T-cell (primary cell): ENCODE measurements at regions not wholly inside any gene's neighbourhood (a gene's known extent, or its start where the extent isn't known, plus 50 kb on each side); places are given as distances from the start of the nearest gene placed in this dataset.

Experiments used
- ATAC-seq, 4 experiments: fragments of 200-7000 bp in 3 of 4; fragments of 150-1000 bp in 1 of 4; cut with Tn5 transposase; replicated peaks in 1 of 4; 1 replicate in 3 of 4; 2 replicates in 1 of 4; pipeline ENCODE4 v1.10.0; 2021; ENCODE audit warnings: moderate library complexity in 3 of 4, mild to moderate bottlenecking in 2 of 4, moderate number of reproducible peaks in 1 of 4
- CTCF ChIA-PET, 2 donors: fragments of 300-600 bp; sonication (Branson Sonifier 250); formaldehyde crosslinking; loops; one replicate each; lab custom pipeline; 2022; ENCODE audit warnings: antibody characterized with exemption in 2 of 2; lab: Charles Lee
- POLR2A ChIA-PET, 2 donors: fragments of 300-600 bp; sonication (Branson Sonifier 250); formaldehyde crosslinking; loops; one replicate each; lab custom pipeline; 2022; ENCODE audit warnings: antibody characterized with exemption in 2 of 2; lab: Charles Lee
- DNase-seq, 35 experiments: peaks; one replicate each; pipeline versions ENCODE4 v3.0.0 to v3.0.0-alpha.2; 2013 to 2023
- H3K27ac ChIP-seq: one replicate; pipeline ENCODE4 v1.5.1; 2013; ENCODE audit warnings: low read length
- H3K27me3 ChIP-seq, 2 experiments: replicated peaks in 1 of 2; 1 replicate in 1 of 2; 2 replicates in 1 of 2; pipeline versions ENCODE4 v1.6.1 to v1.7.0; 2013; ENCODE audit warnings: low read length in 1 of 2, mixed read lengths in 1 of 2; ENCODE audit not compliant: control insufficient read depth in 2 of 2, insufficient read depth in 2 of 2; ENCODE audit errors: extremely low read depth in 1 of 2
- H3K36me3 ChIP-seq, 2 donors: 1 replicate in 1 of 2; 2 replicates in 1 of 2; pipeline versions ENCODE4 v1.6.1 to v1.7.0; 2013; ENCODE audit warnings: low read length in 1 of 2; ENCODE audit not compliant: control insufficient read depth in 2 of 2, insufficient read depth in 1 of 2; ENCODE audit errors: extremely low read depth in 1 of 2
- H3K4me1 ChIP-seq, 2 experiments: 1 replicate in 1 of 2; 2 replicates in 1 of 2; pipeline versions ENCODE4 v1.6.1 to v1.7.0; 2013; ENCODE audit warnings: low read length in 2 of 2, mixed read lengths in 1 of 2; ENCODE audit not compliant: insufficient read depth in 2 of 2, control insufficient read depth in 1 of 2; ENCODE audit errors: extremely low read depth in 1 of 2
- H3K4me3 ChIP-seq, 2 donors: 1 replicate in 1 of 2; 2 replicates in 1 of 2; pipeline versions ENCODE4 v1.5.1 to v1.7.0; 2013; ENCODE audit warnings: mild to moderate bottlenecking in 2 of 2, low read length in 1 of 2, moderate library complexity in 1 of 2; ENCODE audit not compliant: control insufficient read depth in 1 of 2; ENCODE audit errors: extremely low read depth in 1 of 2
- H3K9me3 ChIP-seq: 2 replicates; pipeline ENCODE4 v1.7.0; 2013
- H3K27ac Mint-ChIP-seq, 2 donors: one replicate each; pipeline ENCODE4 v1.8.0; 2020 to 2021; ENCODE audit warnings: mild to moderate bottlenecking in 2 of 2, mixed read lengths in 2 of 2
- H3K27me3 Mint-ChIP-seq, 2 donors: one replicate each; pipeline ENCODE4 v1.8.0; 2021 to 2022; ENCODE audit warnings: mixed read lengths in 2 of 2
- H3K36me3 Mint-ChIP-seq: one replicate; pipeline ENCODE4 v1.8.0; 2021; ENCODE audit warnings: mixed read lengths
- H3K4me1 Mint-ChIP-seq, 3 donors: one replicate each; pipeline ENCODE4 v1.8.0; 2020 to 2022; ENCODE audit warnings: mixed read lengths in 3 of 3, mild to moderate bottlenecking in 1 of 3
- H3K4me3 Mint-ChIP-seq, 3 donors: one replicate each; pipeline ENCODE4 v1.8.0; 2020 to 2022; ENCODE audit warnings: mild to moderate bottlenecking in 3 of 3, mixed read lengths in 3 of 3, moderate library complexity in 3 of 3
- H3K9me3 Mint-ChIP-seq, 3 donors: one replicate each; pipeline ENCODE4 v1.8.0; 2020 to 2022; ENCODE audit warnings: mixed read lengths in 3 of 3
- WGBS: methylation state at CpG from one replicate; pipeline ENCODE4 v1.1.5; 2013; ENCODE audit warnings: missing lambda C conversion rate; ENCODE audit not compliant: insufficient coverage; 5-methylcytosine and 5-hydroxymethylcytosine counted together

- peaks cover 0 to 4% (median 0%) of the 10 kb centered on the region in 3 donors for H3K9me3 Mint-ChIP-seq
- Histone ChIP-seq H3K9me3 (no peaks in the 10 kb centered on the region), H3K27me3 (no peaks in the 10 kb centered on the region), H3K36me3 (no peaks in the 10 kb centered on the region), H3K4me3 (no peak overlapping the region), H3K4me1 (peaks cover 50 to 74% of the 10 kb centered on the region in 2 experiments), H3K27ac (no peak overlapping the region)
- no peaks in the 10 kb centered on the region for H3K27me3 Mint-ChIP-seq
- H3K4me1 Mint-ChIP-seq: peaks cover 70 to 90% (median 81%) of the 10 kb centered on the region in 3 donors
- ChIA-PET POLR2A (interaction anchor here (0.6 kb wide), 2 partner anchors 579 to 1608 kb away, joined by 3 read pairs; no protein-coding TSS in a partner anchor), CTCF (interaction anchor here (0.6 to 1.0 kb wide), 2 partner anchors 9 to 319 kb away, joined by 3 to 5 read pairs; no protein-coding TSS in a partner anchor)
- H3K27ac Mint-ChIP-seq: peak overlapping the region in 1 of 2 donors; percentile 2
- no peaks in the 10 kb centered on the region for H3K36me3 Mint-ChIP-seq
- DNase-seq (no peak), ATAC-seq (no peak)
- WGBS: 100% methylated on average over 2 of the region's 4 CpGs
- H3K4me3 Mint-ChIP-seq: no peak overlapping the region
Observed at GRCh38 chr1:114337417-114337816, 173.6 kb downstream of the TRIM33 start.

GRCh38 chr1:114336360-114336759 lies 174.6 kb downstream of the TRIM33 start:
- Histone ChIP-seq H3K36me3 (no peaks in the 10 kb centered on the region), H3K9me3 (no peaks in the 10 kb centered on the region), H3K27ac (no peak overlapping the region), H3K4me1 (peaks cover 40 to 74% of the 10 kb centered on the region in 2 experiments), H3K4me3 (no peak overlapping the region), H3K27me3 (no peaks in the 10 kb centered on the region)
- no peaks in the 10 kb centered on the region for H3K27me3 Mint-ChIP-seq
- ChIA-PET CTCF (no interaction called here), POLR2A (interaction anchor here in 1 of 2 donors (0.6 kb wide), 1 partner anchor 403 kb away, joined by 4 read pairs; no protein-coding TSS in a partner anchor)
- peaks cover 70 to 90% (median 81%) of the 10 kb centered on the region in 3 donors for H3K4me1 Mint-ChIP-seq
- no peaks in the 10 kb centered on the region for H3K36me3 Mint-ChIP-seq
- 94% methylated on average over 2 of the region's 2 CpGs for WGBS
- H3K4me3 Mint-ChIP-seq: no peak overlapping the region
- peak overlapping the region in 1 of 2 donors; percentile 40 for H3K27ac Mint-ChIP-seq
- H3K9me3 Mint-ChIP-seq: peaks cover 0 to 3% (median 0%) of the 10 kb centered on the region in 3 donors
- no peak for DNase-seq
- ATAC-seq: no peak

GRCh38 chr1:114335273-114335672 lies 175.7 kb downstream of the TRIM33 start:
- Histone ChIP-seq H3K4me1 (peaks cover 39 to 74% of the 10 kb centered on the region in 2 experiments), H3K9me3 (no peaks in the 10 kb centered on the region), H3K36me3 (no peaks in the 10 kb centered on the region), H3K4me3 (no peak overlapping the region), H3K27ac (peak overlapping the region; percentile 43), H3K27me3 (no peaks in the 10 kb centered on the region)
- ChIA-PET CTCF (interaction anchor here in 1 of 2 donors (1.0 kb wide), 1 partner anchor 11 kb away, joined by 3 read pairs; no protein-coding TSS in a partner anchor), POLR2A (no interaction called here)
- ATAC-seq (no peak), DNase-seq (no peak)
- Mint-ChIP-seq H3K4me1 (peaks cover 69 to 90% (median 80%) of the 10 kb centered on the region in 3 donors), H3K9me3 (no peaks in the 10 kb centered on the region), H3K27ac (peak overlapping the region; percentile 15 to 84), H3K27me3 (no peaks in the 10 kb centered on the region), H3K36me3 (no peaks in the 10 kb centered on the region), H3K4me3 (peak overlapping the region in 1 of 3 donors; percentile 68)

DNA sequence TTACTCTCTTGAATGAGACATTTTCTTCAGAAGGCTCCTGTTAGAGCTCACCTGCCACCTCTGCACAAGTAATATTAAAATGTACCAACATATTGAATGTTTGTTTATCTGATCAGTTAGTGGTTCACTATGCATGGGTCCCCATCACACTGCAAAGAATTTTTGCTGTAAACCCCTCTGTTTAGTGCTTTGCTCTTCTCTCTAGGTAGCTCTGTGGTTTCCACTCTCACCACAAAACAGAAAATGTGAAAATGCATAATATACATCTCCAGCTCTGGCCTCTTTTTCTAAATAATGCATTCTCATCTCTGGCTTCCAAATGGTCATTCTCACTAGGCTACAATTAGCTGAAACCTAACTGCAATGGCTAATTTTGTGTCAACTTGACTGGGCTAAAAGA lies 176.7 kb downstream of the TRIM33 start:
- Histone ChIP-seq H3K9me3 (no peaks in the 10 kb centered on the region), H3K4me3 (no peak overlapping the region), H3K36me3 (no peaks in the 10 kb centered on the region), H3K4me1 (peaks cover 35 to 74% of the 10 kb centered on the region in 2 experiments), H3K27me3 (no peaks in the 10 kb centered on the region), H3K27ac (peak overlapping the region; percentile 43)
- H3K9me3 Mint-ChIP-seq: no peaks in the 10 kb centered on the region
- POLR2A ChIA-PET: no interaction called here
- H3K4me3 Mint-ChIP-seq: peak overlapping the region in 1 of 3 donors; percentile 68
- DNase-seq: peak in 1 of 35 experiments; percentile 32
- ATAC-seq: peak in 3 of 4 experiments; percentile 43 to 73 (median 52)
- peak overlapping the region; percentile 74 to 84 for H3K27ac Mint-ChIP-seq
- H3K4me1 Mint-ChIP-seq: peaks cover 69 to 90% (median 80%) of the 10 kb centered on the region in 3 donors
- H3K36me3 Mint-ChIP-seq: no peaks in the 10 kb centered on the region
- H3K27me3 Mint-ChIP-seq: peaks cover 0 to 2% of the 10 kb centered on the region in 2 donors
- CTCF ChIA-PET: interaction anchor here in 1 of 2 donors (1.2 to 2.0 kb wide), 2 partner anchors 13 to 52 kb away, joined by 4 to 6 read pairs; no protein-coding TSS in a partner anchor

- Mint-ChIP-seq H3K27ac (peak overlapping the region; percentile 83 to 84), H3K9me3 (no peaks in the 10 kb centered on the region), H3K36me3 (no peaks in the 10 kb centered on the region), H3K4me1 (peaks cover 70 to 90% (median 80%) of the 10 kb centered on the region in 3 donors), H3K4me3 (peak overlapping the region in 1 of 3 donors; percentile 68), H3K27me3 (peaks cover 0 to 2% of the 10 kb centered on the region in 2 donors)
- Histone ChIP-seq H3K27me3 (no peaks in the 10 kb centered on the region), H3K36me3 (no peaks in the 10 kb centered on the region), H3K27ac (peak overlapping the region; percentile 43), H3K4me1 (peaks cover 33 to 72% of the 10 kb centered on the region in 2 experiments), H3K9me3 (no peaks in the 10 kb centered on the region), H3K4me3 (no peak overlapping the region)
- ATAC-seq (peak in 1 of 4 experiments; percentile 42), DNase-seq (no peak)
- ChIA-PET CTCF (interaction anchor here in 1 of 2 donors (0.7 to 2.0 kb wide), 4 partner anchors 8 to 51 kb away, joined by 3 to 6 read pairs (median 4); no protein-coding TSS in a partner anchor), POLR2A (interaction anchor here (0.6 kb wide), 3 partner anchors 169 to 394 kb away, joined by 3 to 9 read pairs (median 3); no protein-coding TSS in a partner anchor)
- 20% methylated on average over 1 of the region's 3 CpGs for WGBS
Observed at GRCh38 chr1:114333690-114334089, 177.3 kb downstream of the TRIM33 start.

- H3K4me3 Mint-ChIP-seq: peak overlapping the region in 1 of 3 donors; percentile 39
- CTCF ChIA-PET: interaction anchor here (0.6 to 0.7 kb wide), 4 partner anchors 49 to 523 kb away, joined by 3 to 5 read pairs (median 4); no protein-coding TSS in a partner anchor
- peaks cover 72 to 84% (median 73%) of the 10 kb centered on the region in 3 donors for H3K4me1 Mint-ChIP-seq
Observed at GRCh38 chr1:114331936-114332335, 178.3 kb upstream of the SYT6 start.

More at GRCh38 chr1:114331936-114332335, 178.3 kb upstream of the SYT6 start:
- no peaks in the 10 kb centered on the region for H3K36me3 ChIP-seq
- no peaks in the 10 kb centered on the region for H3K27me3 ChIP-seq
- Mint-ChIP-seq H3K9me3 (no peaks in the 10 kb centered on the region), H3K27me3 (peaks cover 0 to 2% of the 10 kb centered on the region in 2 donors), H3K27ac (peak overlapping the region; percentile 72 to 85), H3K36me3 (no peaks in the 10 kb centered on the region)
- POLR2A ChIA-PET: interaction anchor here in 1 of 2 donors (0.5 kb wide), 1 partner anchor 217 kb away, joined by 3 read pairs; no protein-coding TSS in a partner anchor
- peaks cover 33 to 69% of the 10 kb centered on the region in 2 experiments for H3K4me1 ChIP-seq
- H3K27ac ChIP-seq: peak overlapping the region; percentile 5
- no peaks in the 10 kb centered on the region for H3K9me3 ChIP-seq
- DNase-seq (no peak), ATAC-seq (no peak)
- no peak overlapping the region for H3K4me3 ChIP-seq
